Upper lobe of right lung (tissue), 1 donor: ENCODE measurements at regions not wholly inside any gene's neighbourhood (a gene's known extent, or its start where the extent isn't known, plus 50 kb on each side); places are given as distances from the start of the nearest gene placed in this dataset.

Experiments used
- ATAC-seq: fragments of 200-7000 bp; cut with Tn5 transposase; one replicate; pipeline ENCODE4 v1.9.1; 2020; ENCODE audit warnings: mild to moderate bottlenecking, moderate library complexity
- DNase-seq: peaks from one replicate; pipeline ENCODE4 v3.0.0-alpha.2; 2020
- H3K27ac ChIP-seq: fragments of 200-600 bp; one replicate; pipeline ENCODE4 v1.8.0; 2022
- H3K27me3 ChIP-seq: fragments of 200-600 bp; one replicate; pipeline ENCODE4 v1.8.0; 2022; ENCODE audit warnings: mild to moderate bottlenecking
- H3K36me3 ChIP-seq: fragments of 200-600 bp; one replicate; pipeline ENCODE4 v1.8.0; 2022
- H3K4me1 ChIP-seq: fragments of 200-600 bp; one replicate; pipeline ENCODE4 v1.8.0; 2022
- H3K4me3 ChIP-seq: fragments of 200-600 bp; one replicate; pipeline ENCODE4 v1.8.0; 2022; ENCODE audit warnings: mild to moderate bottlenecking
- H3K9me3 ChIP-seq: fragments of 200-600 bp; one replicate; pipeline ENCODE4 v1.8.0; 2022
- intact Hi-C: fragments of 100-400 bp; cut with DNase I; formaldehyde crosslinking; loops from one replicate; pipeline ENCODE4 v1.11.0; 2022
- TF ChIP-seq, protein P1 (sequence below): fragments of 200-600 bp; IDR thresholded peaks from one replicate; pipeline ENCODE4 v1.8.0; 2022; ENCODE audit warnings: antibody characterized with exemption
- donor health status: DM: no; HTN: yes; CAD: no; lungs with severe emphysema.

DNA sequence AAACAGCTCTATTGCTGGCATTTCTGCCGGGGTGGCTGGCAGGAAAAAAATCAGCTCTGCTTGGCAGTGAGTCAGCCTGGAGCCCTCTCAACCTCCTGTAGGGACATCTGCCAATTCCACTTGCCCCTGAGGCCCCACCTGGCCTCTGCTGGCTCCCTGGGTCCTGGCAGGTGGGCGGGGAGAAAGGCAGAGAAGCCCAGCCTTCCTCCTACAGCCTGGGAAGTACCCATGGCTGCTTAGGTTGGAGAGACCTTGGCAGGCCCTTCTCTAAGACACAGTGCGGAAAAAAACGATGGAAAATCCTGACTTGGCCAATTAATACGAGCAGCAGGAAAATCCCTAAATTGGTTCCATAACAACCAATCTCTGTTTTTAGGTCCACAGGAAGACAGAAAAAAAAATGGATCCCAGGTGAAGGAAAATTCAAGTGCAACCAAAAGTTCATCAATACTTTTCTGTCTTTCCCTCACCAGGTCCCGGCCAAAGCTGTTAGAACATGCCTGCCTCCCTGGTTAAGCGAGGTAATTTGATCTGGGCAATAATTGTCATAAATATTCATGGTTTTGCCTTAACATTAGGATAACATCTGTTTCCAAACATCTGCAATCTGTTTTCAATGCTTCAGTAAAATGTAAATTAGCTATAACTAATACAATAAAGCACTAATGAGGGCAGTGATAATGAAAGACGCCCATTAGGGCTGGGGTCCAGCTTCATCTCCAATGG, 245.9 kb downstream of the TFCP2L1 start:
- H3K36me3 ChIP-seq: no peaks in the 10 kb centered on the region
- no peaks in the 10 kb centered on the region for H3K4me1 ChIP-seq
- intact Hi-C loops: no loop called here
- H3K27me3 ChIP-seq: peaks cover 9% of the 10 kb centered on the region
- no peak overlapping the region for H3K27ac ChIP-seq
- H3K9me3 ChIP-seq: no peaks in the 10 kb centered on the region
- TF ChIP-seq, protein P1, sequence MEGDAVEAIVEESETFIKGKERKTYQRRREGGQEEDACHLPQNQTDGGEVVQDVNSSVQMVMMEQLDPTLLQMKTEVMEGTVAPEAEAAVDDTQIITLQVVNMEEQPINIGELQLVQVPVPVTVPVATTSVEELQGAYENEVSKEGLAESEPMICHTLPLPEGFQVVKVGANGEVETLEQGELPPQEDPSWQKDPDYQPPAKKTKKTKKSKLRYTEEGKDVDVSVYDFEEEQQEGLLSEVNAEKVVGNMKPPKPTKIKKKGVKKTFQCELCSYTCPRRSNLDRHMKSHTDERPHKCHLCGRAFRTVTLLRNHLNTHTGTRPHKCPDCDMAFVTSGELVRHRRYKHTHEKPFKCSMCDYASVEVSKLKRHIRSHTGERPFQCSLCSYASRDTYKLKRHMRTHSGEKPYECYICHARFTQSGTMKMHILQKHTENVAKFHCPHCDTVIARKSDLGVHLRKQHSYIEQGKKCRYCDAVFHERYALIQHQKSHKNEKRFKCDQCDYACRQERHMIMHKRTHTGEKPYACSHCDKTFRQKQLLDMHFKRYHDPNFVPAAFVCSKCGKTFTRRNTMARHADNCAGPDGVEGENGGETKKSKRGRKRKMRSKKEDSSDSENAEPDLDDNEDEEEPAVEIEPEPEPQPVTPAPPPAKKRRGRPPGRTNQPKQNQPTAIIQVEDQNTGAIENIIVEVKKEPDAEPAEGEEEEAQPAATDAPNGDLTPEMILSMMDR: no peak
- DNase-seq (peak; percentile 81), ATAC-seq (peak; percentile 73)
- no peak overlapping the region for H3K4me3 ChIP-seq

DNA sequence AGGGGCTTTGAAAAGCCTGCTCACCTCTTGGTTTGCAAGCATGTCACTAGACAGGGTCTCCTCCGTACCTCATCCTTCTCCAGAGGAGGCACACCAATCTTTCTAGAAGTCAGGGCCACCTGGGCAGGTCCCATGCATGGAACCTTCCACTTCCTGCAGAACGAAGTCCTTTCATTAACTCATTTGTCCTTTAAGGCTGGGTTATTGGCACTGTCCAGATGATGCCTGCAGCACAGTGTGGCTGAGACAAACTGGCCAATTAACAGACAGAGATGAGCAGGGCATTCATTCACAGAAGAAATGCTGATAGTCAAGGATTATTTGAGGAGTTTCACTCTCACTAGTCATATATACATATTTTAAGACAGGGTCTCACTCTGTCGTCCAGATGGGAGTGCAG, 245.3 kb downstream of the TFCP2L1 start:
- TF ChIP-seq, protein P1: no peak
- DNase-seq: no peak
- Histone ChIP-seq H3K4me1 (no peaks in the 10 kb centered on the region), H3K36me3 (no peaks in the 10 kb centered on the region), H3K9me3 (no peaks in the 10 kb centered on the region), H3K4me3 (no peak overlapping the region), H3K27ac (no peak overlapping the region), H3K27me3 (peaks cover 6% of the 10 kb centered on the region)
- intact Hi-C loops: no loop called here
- ATAC-seq: no peak

DNA sequence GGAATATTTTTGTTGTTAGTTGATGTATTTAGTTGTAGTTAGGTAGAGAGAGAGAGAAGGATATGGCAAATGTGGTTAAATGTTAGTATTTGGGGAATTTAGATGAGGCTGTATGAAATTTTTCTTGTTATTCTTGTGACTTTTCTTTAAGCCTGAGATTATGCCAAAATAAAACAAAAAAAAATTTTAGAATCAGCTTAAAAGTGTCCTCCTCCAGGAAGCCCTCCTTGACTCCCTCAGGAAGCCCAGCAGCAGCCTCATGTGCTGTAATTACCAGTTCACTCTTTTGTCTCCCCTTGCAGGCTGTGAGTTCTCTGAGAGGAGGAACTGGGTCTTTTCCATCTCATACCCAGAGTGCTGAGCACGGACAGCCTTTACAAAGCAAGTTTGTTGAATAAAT, 243.5 kb downstream of the TFCP2L1 start:
- Histone ChIP-seq H3K4me3 (no peak overlapping the region), H3K4me1 (no peaks in the 10 kb centered on the region), H3K27ac (no peak overlapping the region), H3K27me3 (peaks cover 6% of the 10 kb centered on the region), H3K9me3 (no peaks in the 10 kb centered on the region), H3K36me3 (no peaks in the 10 kb centered on the region)
- DNase-seq: no peak
- intact Hi-C loops: no loop called here
- ATAC-seq: no peak
- TF ChIP-seq, protein P1: no peak

DNA sequence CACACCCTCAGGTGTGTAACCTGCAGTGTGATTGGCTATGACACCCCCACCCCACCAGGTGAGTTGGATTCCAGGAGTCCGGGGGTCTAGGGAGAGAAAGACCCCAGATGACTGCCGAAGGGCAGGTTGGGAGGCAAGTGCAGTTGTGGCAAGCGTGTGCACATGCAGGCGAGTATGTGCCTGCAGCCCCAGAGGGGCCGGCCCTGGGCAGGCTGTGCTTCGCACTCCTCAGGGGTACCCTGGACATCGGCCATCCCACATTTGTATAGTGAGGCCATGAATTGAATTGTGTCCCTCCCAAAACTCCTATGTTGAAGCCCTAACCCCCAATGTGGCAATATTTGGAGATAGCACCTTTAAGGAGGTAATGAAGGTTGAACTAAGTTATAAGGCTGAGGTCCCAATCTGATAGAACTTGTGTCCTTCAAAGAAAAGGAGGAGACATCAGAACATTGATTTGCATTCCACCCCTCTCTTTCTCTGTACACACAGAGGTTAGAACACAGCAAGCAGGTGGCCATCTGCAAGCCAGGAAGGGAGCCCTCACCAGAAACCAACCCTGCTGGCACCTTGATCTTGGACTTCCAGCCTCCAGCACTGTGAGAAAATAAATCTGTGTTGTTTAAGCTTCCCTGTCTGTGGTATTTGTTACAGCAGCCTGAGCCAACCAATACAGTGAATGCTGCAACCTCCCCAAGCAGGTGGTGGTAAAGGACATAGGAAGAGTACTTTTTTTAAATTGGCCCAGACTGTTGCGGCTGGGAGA, 241.8 kb downstream of the TFCP2L1 start:
- Histone ChIP-seq H3K9me3 (no peaks in the 10 kb centered on the region), H3K4me3 (no peak overlapping the region), H3K27ac (no peak overlapping the region), H3K36me3 (no peaks in the 10 kb centered on the region), H3K27me3 (peaks cover 6% of the 10 kb centered on the region), H3K4me1 (no peaks in the 10 kb centered on the region)
- TF ChIP-seq, protein P1: no peak
- ATAC-seq (no peak), DNase-seq (no peak)
- intact Hi-C loops: no loop called here

DNA sequence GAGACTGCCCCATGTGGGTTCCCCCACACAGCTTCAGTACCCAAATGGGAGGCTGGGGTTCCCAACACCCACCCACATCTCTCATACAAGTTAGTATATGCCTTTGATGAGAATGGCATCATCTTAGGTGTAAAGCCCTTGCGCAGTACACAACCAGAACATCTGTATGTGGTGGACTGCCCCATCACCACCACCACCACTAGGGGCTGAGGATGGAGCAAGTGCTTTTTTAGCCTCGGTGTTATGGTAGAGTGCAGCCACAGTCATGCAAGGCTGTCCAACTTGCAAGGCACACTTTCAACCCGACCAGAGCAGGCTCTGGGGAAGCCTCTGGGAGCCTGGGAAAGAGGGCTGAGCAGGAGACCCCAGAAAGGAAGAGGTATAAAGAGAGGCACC, 241.2 kb downstream of the TFCP2L1 start:
- Histone ChIP-seq H3K9me3 (no peaks in the 10 kb centered on the region), H3K4me3 (no peak overlapping the region), H3K36me3 (no peaks in the 10 kb centered on the region), H3K27me3 (peaks cover 6% of the 10 kb centered on the region), H3K4me1 (no peaks in the 10 kb centered on the region), H3K27ac (no peak overlapping the region)
- ATAC-seq (no peak), DNase-seq (no peak)
- TF ChIP-seq, protein P1: no peak
- intact Hi-C loops: no loop called here
